ENCODE measurements at regions not wholly inside any gene's neighbourhood (a gene's known extent, or its start where the extent isn't known, plus 50 kb on each side); places are given as distances from the start of the nearest gene placed in this dataset.

DNA sequence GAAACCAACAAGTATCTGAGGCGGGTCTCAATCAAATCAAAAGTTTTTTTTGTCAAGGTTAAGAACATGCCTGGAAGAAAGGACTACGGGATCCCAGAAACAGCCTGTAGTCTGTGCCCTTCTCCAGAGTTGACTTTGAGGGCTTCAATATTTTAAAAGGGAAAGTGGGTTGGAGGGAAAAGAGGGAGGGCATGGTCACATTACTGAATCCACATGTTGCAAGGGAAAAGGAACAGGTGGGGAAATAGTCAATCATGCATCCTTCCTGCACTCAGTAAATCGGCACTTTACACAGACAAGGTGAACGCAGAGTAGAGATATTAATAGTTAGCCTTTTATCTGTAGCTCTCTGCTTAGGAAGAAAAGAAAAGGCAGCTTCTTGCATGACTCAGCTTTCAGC lies 808.5 kb downstream of the UQCRFS1 start:
- no peak for DNase-seq (ENCODE audit: low read depth)
- H3K4me3 ChIP-seq (ENCODE audit: control insufficient read depth, low read depth, low read length) = no peak overlapping the region
- TF ChIP-seq CTCF (IDR thresholded peaks at IDR 0.05; ENCODE audit: control insufficient read depth, insufficient read depth, low read depth, low read length, missing control alignments) = no peak

GRCh38 chr19:28403690-28404089 lies 809.3 kb downstream of the UQCRFS1 start:
- H3K4me3 ChIP-seq (ENCODE audit: control insufficient read depth, low read depth, low read length) = no peak overlapping the region
- no peak for DNase-seq (ENCODE audit: low read depth)
- no peak for TF ChIP-seq CTCF (IDR thresholded peaks at IDR 0.05; ENCODE audit: control insufficient read depth, insufficient read depth, low read depth, low read length, missing control alignments)

GRCh38 chr19:28402701-28403290 lies 810.2 kb downstream of the UQCRFS1 start:
- no peak overlapping the region for H3K4me3 ChIP-seq (ENCODE audit: control insufficient read depth, low read depth, low read length)
- no peak for TF ChIP-seq CTCF (IDR thresholded peaks at IDR 0.05; ENCODE audit: control insufficient read depth, insufficient read depth, low read depth, low read length, missing control alignments)
- no peak for DNase-seq (ENCODE audit: low read depth)

DNA sequence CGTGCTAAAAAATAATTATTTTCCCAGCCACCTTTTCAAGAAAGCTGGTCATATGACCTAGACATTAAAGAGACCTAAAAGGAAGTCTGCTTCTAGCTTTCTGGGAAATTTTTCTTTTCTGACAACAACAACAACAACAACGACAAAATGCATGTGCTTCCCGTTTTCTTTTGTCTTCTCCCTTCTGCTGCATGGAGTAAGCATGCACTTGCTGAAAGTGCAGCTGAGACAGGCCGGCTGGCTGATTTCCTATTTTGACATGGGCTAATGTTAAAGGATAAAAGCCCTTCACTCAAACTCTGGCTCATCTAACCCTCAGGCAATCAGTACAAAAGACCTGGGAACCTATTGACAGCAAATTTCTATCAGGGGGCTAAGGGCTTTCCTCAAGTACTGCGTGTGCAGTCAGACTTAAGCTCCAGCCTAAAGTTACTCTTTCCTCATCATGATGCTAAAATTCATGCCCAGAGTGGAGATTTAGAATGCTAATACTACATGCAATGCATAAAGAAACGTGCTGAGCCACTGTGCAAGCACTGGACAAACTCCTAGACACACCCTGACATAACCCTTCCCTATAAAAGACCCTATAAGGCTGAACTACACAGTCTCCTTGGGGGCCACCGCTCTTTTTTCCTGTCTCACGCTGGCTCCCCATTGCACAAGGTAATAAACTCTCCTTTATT lies 811.1 kb downstream of the UQCRFS1 start:
- no peak overlapping the region for H3K4me3 ChIP-seq (ENCODE audit: control insufficient read depth, low read depth, low read length)
- no peak for TF ChIP-seq CTCF (IDR thresholded peaks at IDR 0.05; ENCODE audit: control insufficient read depth, insufficient read depth, low read depth, low read length, missing control alignments)
- no peak for DNase-seq (ENCODE audit: low read depth)

GRCh38 chr19:28400953-28401671 lies 811.8 kb downstream of the UQCRFS1 start:
- no peak for TF ChIP-seq CTCF (IDR thresholded peaks at IDR 0.05; ENCODE audit: control insufficient read depth, insufficient read depth, low read depth, low read length, missing control alignments)
- DNase-seq (ENCODE audit: low read depth) = no peak
- no peak overlapping the region for H3K4me3 ChIP-seq (ENCODE audit: control insufficient read depth, low read depth, low read length)

DNA sequence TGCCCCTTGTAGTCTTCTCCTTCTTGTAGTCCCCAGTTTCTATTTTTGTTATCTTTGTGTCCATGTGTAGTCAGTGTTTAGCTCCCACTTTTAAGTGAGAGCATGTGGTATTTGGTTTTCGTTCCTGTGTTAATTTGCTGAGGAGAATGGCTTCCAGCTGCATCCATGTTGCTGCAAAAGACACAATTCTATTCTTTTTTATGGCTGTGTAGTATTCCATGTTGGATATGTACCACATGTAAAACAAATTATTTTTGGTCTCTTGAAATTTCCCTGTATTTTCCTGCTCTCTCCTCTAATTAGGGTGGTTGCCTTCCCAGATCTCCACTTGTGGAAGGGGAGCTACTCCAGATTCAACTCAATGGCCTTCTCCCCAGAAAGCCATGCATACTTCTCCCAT lies 813.8 kb downstream of the UQCRFS1 start:
- no peak overlapping the region for H3K4me3 ChIP-seq (ENCODE audit: control insufficient read depth, low read depth, low read length)

More for the DNA sequence above, 813.8 kb downstream of the UQCRFS1 start:
- no peak for DNase-seq (ENCODE audit: low read depth)
- TF ChIP-seq CTCF (IDR thresholded peaks at IDR 0.05; ENCODE audit: control insufficient read depth, insufficient read depth, low read depth, low read length, missing control alignments) = no peak
